ENCODE measurements at regions not wholly inside any gene's neighbourhood (a gene's known extent, or its start where the extent isn't known, plus 50 kb on each side); places are given as distances from the start of the nearest gene placed in this dataset.

DNA sequence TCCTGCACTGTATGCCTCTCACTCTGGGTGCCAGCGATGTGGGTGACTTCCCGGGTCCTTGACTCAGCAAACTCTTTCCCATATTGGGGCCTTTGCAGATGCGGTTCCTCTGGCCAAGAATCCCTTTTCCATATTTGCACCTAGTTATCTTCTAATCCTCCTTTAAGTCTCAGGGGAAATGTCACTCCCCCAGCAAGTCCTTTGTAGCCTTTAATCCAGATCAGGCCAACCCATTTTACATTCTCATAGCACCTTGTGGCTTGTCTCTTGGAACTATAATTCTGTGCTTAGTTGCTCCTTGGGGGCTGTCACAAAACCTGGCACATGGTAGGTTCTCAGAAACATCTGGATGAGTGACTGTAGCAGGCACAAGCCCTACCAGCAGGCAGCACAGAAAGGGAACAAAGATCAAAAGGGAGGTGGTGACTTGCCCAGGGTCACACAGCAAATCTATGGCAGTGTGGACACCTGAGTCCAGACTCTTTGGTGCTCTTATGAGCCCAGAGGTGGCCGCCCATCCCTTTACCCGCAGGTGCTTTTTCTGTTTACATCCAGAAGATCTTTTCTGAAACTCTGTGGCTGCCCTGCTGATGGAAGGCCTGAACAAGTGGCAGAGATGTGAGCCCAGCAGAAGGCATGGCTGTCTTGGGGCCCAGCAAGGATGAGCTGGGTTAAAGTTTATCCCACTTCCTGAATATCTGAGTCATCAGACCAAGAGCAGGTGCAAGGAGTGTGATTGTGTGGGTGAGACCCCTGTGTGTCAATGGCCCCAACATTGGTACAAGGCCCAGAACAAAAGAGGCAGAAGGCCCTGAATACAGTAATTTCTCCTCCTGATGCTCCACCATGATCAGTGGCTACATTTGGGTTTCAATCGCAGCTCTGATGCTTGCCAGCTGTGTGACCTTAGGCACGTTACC is 78.6 kb upstream of the GRK3 start:
- ChIA-PET CTCF (no interaction called here), POLR2A (no interaction called here)
- no peak for TF ChIP-seq CTCF (IDR thresholded peaks at IDR 0.05; ENCODE audit: insufficient read depth, low read depth, low read length)
- H3K4me3 ChIP-seq (ENCODE audit: low read depth, low read length): no peak overlapping the region
- no peaks in the 10 kb centered on the region for H3K27me3 ChIP-seq (ENCODE audit: control insufficient read depth, insufficient read depth, low read length)
- H3K36me3 ChIP-seq (ENCODE audit: control insufficient read depth, insufficient read depth, low read length): no peaks in the 10 kb centered on the region; the same call in 1 of the 2 replicates
- no peak for DNase-seq (ENCODE audit: low read depth)

GRCh38 chr22:25487508-25487907 is 77.0 kb upstream of the GRK3 start:
- Histone ChIP-seq H3K4me3 (ENCODE audit: low read depth, low read length) (no peak overlapping the region), H3K36me3 (ENCODE audit: control insufficient read depth, insufficient read depth, low read length) (no peaks in the 10 kb centered on the region; the same call in 1 of the 2 replicates), H3K27me3 (ENCODE audit: control insufficient read depth, insufficient read depth, low read length) (no peaks in the 10 kb centered on the region)
- no peak for DNase-seq (ENCODE audit: low read depth)
- CTCF ChIA-PET: no interaction called here
- POLR2A ChIA-PET: no interaction called here
- TF ChIP-seq CTCF (IDR thresholded peaks at IDR 0.05; ENCODE audit: insufficient read depth, low read depth, low read length): no peak

DNA sequence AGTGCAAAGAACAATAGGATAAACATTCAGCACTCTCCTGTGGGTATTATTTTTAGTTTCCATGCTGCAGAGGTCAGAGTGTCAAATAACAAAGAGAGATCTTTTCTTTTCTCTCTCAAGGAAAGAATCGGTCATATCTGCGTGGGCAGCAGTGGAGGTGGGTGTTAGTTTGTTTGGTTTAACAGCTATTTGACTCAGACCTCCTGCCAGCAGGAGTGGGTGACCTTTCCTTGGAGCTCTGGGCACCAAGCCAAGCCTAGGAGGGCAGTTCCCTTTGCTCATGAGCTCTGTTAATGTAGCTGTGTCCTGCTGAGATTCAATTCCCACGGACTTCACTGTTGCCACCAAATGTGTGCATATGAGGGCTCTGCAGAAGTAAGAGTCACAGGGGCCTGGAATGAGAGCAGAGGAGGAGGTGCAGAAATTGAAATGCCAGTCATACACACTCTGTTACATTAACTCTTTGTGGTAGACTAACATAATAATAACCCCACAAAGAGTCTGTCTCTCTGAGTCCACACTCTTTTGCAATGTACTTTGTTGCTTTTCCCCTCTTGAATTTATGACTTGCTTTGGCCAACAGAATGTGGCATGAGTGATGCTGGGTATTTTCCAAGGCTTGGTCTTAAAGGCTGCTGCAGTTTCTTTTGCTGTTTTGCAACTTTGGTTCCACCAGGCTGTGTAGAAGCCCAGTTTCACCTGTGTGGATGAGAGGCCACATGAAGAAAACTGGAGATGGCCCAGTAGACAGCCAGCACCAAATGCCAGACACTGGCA is 76.0 kb upstream of the GRK3 start:
- TF ChIP-seq CTCF (IDR thresholded peaks at IDR 0.05; ENCODE audit: insufficient read depth, low read depth, low read length): no peak
- CTCF ChIA-PET: interaction anchor here (0.6 kb wide), 1 partner anchor 66 kb away, joined by 3 read pairs; no protein-coding TSS in a partner anchor
- no peak for DNase-seq (ENCODE audit: low read depth)
- H3K36me3 ChIP-seq (ENCODE audit: control insufficient read depth, insufficient read depth, low read length): no peaks in the 10 kb centered on the region; the same call in 1 of the 2 replicates
- H3K27me3 ChIP-seq (ENCODE audit: control insufficient read depth, insufficient read depth, low read length): no peaks in the 10 kb centered on the region
- no peak overlapping the region for H3K4me3 ChIP-seq (ENCODE audit: low read depth, low read length)
- POLR2A ChIA-PET: interaction anchor here (0.5 kb wide), 1 partner anchor 219 kb away, joined by 5 read pairs; no protein-coding TSS in a partner anchor

GRCh38 chr22:25489947-25490346 is 74.5 kb upstream of the GRK3 start:
- no peaks in the 10 kb centered on the region for H3K27me3 ChIP-seq (ENCODE audit: control insufficient read depth, insufficient read depth, low read length)
- H3K36me3 ChIP-seq (ENCODE audit: control insufficient read depth, insufficient read depth, low read length): no peaks in the 10 kb centered on the region; the same call in 1 of the 2 replicates
- CTCF ChIA-PET: interaction anchor here (0.6 kb wide), 1 partner anchor 27 kb away, joined by 3 read pairs; no protein-coding TSS in a partner anchor
- POLR2A ChIA-PET: no interaction called here
- DNase-seq (ENCODE audit: low read depth): no peak
- H3K4me3 ChIP-seq (ENCODE audit: low read depth, low read length): no peak overlapping the region
- TF ChIP-seq CTCF (IDR thresholded peaks at IDR 0.05; ENCODE audit: insufficient read depth, low read depth, low read length): no peak

- ChIA-PET CTCF (no interaction called here), POLR2A (no interaction called here)
These were observed 73.6 kb upstream of the GRK3 start for GRCh38 chr22:25490896-25491295.

More at GRCh38 chr22:25490896-25491295, 73.6 kb upstream of the GRK3 start:
- no peaks in the 10 kb centered on the region; the same call in 1 of the 2 replicates for H3K36me3 ChIP-seq (ENCODE audit: control insufficient read depth, insufficient read depth, low read length)
- no peaks in the 10 kb centered on the region for H3K27me3 ChIP-seq (ENCODE audit: control insufficient read depth, insufficient read depth, low read length)
- no peak for TF ChIP-seq CTCF (IDR thresholded peaks at IDR 0.05; ENCODE audit: insufficient read depth, low read depth, low read length)
- no peak for DNase-seq (ENCODE audit: low read depth)
- no peak overlapping the region for H3K4me3 ChIP-seq (ENCODE audit: low read depth, low read length)

Measured in BJ (cell line).